Central memory CD4-positive, alpha-beta T cell (primary cell): ENCODE measurements at regions not wholly inside any gene's neighbourhood (a gene's known extent, or its start where the extent isn't known, plus 50 kb on each side); places are given as distances from the start of the nearest gene placed in this dataset.

Experiments used
- DNase-seq: peaks from one replicate; pipeline ENCODE4 v3.0.0; 2022

DNA sequence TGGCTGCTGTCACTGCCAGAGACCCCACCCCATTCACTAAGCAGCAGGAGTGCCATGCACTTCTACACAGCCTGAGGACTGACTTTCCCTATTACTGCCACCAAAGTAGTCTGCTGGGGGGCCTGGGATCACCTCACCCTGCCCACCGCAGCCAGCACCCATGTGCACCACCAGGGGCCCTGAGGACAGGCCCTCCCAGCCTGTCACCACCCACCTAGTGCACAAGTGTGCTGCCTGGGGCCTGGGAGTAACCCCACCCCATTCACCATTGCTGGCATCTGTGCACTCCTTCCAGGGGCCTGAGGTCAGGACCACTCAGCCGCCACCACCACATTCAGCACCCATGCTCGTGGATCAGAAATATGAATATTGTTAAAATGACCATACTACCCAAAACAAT lies 247.8 kb upstream of the NCKAP5 start:
- DNase-seq, result no peak

GRCh38 chr2:133817680-133818566 lies 249.7 kb upstream of the NCKAP5 start:
- DNase-seq, result no peak

GRCh38 chr2:133818661-133819060 lies 250.4 kb upstream of the NCKAP5 start:
- DNase-seq, result no peak

DNA sequence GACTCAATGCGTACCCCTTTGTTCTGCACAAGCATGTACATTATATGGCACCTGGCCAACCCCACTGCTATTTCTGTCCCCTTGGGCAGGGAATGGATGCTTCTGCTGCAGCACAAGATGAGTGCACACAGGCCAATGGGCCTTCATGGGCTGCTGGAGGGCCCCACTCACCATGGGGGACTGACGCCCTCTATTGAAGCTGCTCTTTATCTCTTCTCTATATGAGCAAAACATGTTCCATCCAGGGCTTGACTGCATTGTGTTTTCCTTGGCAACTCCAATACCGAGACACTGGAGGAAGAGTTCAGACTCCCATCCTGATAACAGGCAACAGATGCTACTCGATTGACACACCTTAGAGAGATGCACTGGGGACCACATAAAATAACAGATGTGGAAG lies 251.6 kb upstream of the NCKAP5 start:
- DNase-seq, result no peak

DNA sequence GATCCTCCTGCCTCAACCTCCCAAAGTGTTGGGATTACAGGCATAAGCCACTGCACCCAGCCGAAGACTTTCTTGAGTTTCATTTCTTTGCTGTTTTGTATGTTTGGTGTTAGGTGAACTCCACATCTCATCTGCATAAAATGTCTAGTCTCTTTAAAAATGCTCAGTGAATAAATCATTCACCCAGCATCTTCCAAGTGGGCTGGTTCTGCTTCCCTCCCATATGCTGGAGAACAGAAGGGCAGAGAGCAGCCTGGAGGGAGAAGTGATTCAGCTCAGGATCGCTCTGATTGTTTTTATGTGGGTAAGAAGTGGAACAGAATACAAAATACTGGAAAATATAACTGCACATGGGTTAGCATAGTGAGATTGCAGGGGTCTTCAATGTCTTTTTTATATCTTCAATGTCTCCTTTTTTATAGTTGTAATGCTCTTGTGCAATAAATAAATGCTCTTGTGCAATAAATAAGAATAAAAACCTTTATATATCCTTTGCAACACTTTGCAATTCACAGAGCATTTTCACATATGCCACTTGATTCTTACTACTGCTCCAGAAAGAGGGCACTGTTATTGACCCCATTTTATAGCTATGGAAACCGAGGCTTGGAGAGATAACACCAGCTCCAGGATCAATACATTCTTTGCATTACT lies 253.0 kb upstream of the NCKAP5 start:
- no peak for DNase-seq

- no peak for DNase-seq
Observed at GRCh38 chr2:133822517-133823225, 254.4 kb upstream of the NCKAP5 start.

GRCh38 chr2:133823226-133823550 lies 254.9 kb upstream of the NCKAP5 start:
- no peak for DNase-seq

DNA sequence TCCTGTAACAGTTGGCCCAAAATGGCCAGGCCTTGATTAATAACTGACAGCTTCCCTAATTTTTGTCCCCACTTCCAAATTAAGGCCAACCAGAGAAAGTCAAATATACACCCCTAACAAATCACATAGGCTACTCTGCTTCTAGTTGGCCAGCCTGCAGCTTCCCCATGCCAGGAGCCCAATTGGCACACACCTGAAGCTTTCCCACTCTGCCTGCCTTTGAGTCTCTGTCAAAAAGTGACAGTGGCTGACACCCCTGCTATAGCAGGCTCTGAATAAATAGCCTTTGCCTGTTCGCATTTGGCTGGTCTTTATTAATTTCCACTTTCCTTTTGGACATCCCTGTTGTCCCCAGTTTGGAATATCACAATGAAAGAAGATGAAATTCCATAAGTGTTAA lies 256.6 kb upstream of the NCKAP5 start:
- no peak for DNase-seq

DNA sequence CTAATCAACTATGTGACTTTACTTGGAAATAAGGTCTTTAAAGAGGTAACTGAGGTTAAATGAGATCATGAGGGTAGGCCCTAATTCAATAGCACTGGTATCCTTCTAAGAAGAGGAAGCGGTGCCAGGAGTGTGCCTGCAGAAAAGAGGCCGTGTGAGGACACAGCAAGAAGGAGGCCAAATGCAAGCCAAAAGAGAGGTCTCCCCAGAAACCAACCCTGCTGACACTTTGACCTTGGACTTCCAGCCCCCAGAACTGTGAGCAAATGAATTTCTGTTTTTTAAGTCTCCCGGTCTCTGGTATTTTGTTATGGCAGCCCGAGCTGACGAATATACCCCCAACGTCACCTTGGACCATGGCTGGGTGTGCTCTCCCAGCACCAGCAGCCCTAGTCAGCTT lies 257.5 kb upstream of the NCKAP5 start:
- no peak for DNase-seq

GRCh38 chr2:133828913-133829312 lies 260.6 kb upstream of the NCKAP5 start:
- DNase-seq, result no peak

- DNase-seq, result no peak
Observed at GRCh38 chr2:133829450-133830020, 261.3 kb upstream of the NCKAP5 start.

- no peak for DNase-seq
Observed at GRCh38 chr2:133833746-133834145, 265.5 kb upstream of the NCKAP5 start.

- no peak for DNase-seq
Observed at GRCh38 chr2:133835821-133836619, 267.8 kb upstream of the NCKAP5 start.

DNA sequence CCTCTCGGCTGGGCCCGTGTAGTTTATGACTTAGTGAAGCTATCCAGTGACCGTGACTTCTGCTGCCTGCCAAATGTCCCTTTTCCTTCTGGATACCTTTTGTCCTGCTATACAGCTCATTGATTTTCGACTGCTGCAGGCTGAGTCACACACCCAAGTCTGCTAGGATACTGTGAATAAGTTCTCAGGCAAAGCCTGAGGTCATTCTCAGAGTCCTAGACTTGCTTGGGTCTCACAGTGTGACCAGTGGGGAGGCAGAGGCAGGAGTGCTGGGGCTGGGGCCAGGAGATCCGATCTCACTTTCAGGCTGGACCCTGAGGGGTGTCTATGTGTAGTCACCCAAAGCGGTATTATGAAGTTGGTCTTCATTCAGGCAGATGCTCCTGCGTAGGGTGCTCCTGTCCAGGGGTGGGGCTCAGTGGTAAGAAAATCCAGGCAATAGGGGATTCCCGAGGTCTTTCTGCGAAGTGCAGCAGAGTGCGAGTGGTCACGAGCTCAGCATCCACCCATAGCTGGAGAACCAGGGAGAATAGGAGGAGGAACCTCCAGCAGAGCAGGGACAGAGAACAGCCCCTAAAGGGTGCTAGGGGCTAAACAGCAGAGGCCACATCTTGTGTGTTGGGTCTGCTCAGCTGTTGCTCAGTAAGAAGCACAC lies 268.6 kb upstream of the NCKAP5 start:
- no peak for DNase-seq

DNA sequence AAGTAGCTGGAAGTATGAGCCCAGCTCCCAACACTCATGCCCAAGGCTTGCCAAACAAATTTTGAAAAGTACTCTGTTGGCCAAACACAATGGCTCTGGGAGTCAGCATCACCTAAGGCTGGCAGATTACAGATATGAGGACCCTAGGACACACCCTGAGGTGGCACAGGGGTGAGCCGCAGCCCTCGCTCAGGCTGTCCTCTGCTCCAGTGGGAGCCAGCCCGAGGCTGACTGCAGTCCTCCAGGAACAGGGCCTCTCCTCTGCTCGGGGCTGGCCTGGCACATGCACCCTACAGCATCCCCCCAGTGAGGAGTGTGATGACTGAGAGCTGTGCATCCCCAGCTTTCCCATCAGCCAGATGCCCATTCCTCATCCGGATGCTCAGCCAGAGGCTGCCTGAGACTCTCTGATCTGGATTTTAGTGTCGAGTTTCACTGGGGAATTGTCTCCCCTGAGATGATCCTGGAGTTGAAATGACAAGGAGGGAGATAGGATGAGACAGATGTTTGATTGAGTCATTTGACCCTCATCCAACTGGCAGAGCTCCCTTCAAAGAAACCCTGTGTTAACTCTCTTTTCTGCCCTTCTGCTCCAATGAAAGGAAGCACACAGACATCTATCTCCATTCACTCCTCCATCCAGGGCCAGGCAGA lies 269.3 kb upstream of the NCKAP5 start:
- no peak for DNase-seq

DNA sequence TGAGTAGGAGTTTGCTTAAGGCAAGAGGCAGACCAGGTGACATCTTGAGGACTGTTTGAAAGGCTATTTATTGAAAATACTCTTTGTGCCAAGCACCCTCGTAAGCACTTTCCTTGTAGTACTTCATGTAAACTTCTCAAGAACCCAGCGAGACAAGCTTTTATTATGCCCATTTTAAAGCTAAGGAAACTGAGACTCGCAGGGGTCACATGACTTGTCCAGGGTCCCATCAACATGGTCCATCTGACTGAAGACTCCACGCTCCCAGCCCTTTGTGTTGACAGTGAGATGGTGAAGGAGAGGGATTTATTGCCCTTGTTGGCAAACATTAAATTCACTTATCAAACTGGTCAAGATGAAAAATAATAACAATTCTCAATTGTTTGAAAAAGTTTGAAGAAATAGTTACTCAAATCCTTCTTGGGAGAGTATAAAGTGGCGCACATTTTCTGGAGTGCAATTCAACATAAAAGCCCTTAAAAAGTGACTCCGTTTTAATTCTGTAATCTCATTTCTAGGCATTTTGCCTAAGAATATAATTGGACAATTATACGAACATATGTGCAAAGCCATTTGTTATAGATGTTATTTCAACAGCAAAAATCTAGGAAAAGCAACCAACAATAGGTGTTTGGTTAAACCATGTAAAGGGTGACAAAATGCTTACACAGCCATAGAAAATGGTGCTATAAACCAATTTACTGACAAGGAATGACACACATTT lies 270.5 kb upstream of the NCKAP5 start:
- DNase-seq, result no peak

DNA sequence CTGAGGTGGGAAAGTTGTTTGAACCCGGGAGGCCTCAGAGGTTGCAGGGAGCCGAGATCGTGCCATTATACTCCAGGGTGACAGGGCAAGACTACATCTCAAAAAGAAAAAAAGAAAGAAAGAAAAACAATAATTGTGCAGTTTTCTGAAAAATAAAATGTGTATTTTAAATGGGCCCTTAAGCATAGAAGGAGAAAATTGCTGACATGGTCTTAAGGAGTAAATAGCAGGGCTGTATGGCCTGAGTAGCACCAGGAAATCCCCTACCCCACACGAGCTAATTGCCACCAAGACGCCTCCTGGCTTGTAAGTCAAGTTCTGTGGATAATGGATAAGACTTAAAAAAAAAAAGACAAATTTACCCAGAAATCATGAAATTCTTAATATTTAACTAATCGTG lies 271.4 kb upstream of the NCKAP5 start:
- DNase-seq, result no peak

DNA sequence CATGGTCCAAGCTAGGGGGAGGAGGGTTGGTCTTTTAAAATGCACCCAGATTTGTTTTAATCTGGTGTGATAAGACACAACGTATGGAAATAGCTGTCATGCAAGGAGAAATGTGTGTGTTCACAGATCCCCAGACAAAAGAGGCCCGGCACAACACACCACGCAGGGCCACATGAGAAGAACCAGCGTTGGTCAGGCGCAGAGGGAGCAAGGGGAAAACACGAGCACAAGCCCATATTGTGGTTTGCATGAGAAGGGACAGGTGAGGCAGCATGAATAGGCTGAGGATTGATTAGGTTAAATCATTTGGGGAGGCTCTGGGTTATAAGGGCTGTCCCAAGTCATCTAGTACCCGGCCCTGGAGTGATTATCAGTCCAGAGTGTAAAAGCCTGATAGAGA lies 272.5 kb upstream of the NCKAP5 start:
- no peak for DNase-seq

DNA sequence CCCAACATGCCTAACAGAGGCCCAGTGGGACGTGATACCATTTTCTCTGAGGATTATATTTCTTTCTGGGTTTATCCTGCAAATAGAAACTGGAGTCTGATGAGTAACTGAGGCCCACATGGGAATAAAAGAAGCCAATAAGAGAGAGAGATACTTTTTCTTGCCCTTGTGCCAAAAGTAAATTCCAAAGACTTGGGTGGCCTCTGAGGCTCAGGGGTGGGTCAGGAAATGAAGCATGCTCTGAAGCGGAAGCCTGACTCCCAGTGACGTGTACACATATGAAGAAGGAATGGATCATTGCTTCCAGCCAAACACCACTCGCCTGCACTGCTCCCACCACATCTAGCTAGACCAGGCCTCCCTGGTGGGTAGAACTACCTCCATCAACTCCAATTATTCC lies 273.6 kb upstream of the NCKAP5 start:
- no peak for DNase-seq

DNA sequence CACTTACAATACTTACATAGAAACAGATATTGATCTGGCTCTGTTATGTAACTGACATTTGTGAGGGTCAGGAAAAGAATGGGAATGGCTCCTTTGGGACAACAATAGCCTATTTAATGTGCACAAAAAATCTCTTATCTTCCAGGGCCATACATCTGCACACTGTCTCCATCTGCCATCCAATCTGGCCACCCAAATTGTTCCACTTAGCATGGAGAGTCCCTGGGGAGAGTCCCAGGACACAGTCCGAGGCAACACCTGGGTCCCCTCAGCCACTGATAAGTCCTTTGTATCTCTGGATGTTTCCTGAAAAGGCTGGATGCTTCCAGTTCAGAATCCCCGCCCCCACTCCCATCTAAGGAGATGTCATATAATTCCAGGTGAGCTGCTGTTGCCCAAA lies 274.2 kb upstream of the NCKAP5 start:
- DNase-seq, result no peak

DNA sequence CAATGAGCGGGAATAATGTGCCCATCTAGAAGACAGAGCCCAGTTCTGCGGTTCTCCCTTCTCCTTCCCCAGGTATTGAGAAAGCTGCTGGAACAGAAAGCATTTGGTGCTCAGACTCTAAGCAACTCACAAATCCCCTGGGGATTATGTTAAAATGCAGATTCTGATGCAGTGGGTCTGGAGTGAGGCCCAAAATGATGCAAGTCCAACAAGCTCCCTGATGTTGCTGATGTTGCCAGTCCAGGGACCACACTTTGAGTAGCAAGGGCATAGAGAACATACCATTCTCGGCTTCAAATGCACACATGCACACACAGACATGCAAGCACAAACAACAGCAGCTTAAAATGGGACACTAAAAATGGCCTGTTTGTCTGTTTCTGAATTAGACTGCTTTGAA lies 274.8 kb upstream of the NCKAP5 start:
- no peak for DNase-seq
